SU-DHL-6 (cell line): ENCODE measurements at regions not wholly inside any gene's neighbourhood (a gene's known extent, or its start where the extent isn't known, plus 50 kb on each side); places are given as distances from the start of the nearest gene placed in this dataset.

ENCODE experiments used
- CTCF ChIP-seq: fragments of 200-600 bp; sonication (generic); IDR thresholded peaks from one replicate; pipeline ENCODE4 v1.5.1; 2017; ENCODE audit warnings: antibody characterized with exemption, mild to moderate bottlenecking, low read length, moderate library complexity; ENCODE audit not compliant: insufficient read depth, poor library complexity, severe bottlenecking
- EZH2phosphoT487 ChIP-seq: fragments of 200-600 bp; sonication (generic), shearing (Covaris generic); conservative IDR thresholded peaks from 2 replicates; pipeline ENCODE4 v1.6.1; 2018; ENCODE audit warnings: mild to moderate bottlenecking, antibody characterized with exemption, low read length, moderate library complexity, mixed read lengths

DNA sequence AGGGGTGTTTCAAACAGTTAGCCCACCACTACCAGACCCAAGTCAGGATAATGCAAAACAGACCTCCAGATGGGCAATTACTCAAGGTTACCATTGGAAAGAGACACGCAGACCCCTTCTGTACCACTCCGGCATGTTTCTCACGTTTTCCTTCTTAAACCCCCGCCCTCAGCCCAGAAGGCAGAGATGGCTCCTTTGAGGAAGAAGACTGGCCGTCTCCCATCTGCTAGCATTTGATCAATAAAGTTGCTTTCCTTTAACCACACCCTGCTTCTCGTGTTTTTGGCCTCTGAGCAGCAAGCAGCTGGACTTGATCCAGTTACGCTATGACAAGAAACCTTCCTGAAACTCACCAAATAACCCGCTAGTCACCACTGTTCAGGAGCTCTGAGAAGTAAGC lies 1012.4 kb upstream of the GYPC start:
- TF ChIP-seq CTCF, result no peak
- no peak for TF ChIP-seq EZH2phosphoT487
